ENCODE measurements at regions not wholly inside any gene's neighbourhood (a gene's known extent, or its start where the extent isn't known, plus 50 kb on each side); places are given as distances from the start of the nearest gene placed in this dataset.
"Not testable (repeated sequence)": the region's sequence is repeated elsewhere in the genome, so short reads cannot be mapped to it uniquely, and the experiment has no call there.

DNA sequence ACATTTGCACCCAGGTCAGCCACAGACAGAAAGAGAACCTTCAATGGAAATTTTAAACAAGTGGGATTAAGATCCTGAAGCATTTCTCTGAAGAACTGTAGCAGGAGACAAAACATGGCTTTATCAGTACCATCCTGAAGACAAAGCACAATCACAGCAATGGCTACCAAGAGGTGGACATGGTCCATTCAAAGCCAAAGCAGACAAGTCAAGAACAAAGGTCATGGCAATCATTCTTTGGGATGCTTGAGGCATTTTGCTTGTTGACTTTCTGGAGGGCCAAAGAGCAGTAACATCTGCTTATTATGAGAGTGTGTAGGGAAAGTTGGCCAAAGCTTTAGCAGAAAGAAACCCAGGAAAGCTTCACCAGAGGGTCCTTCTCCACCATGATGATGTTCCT lies 248.2 kb downstream of the TOX3 start:
- in situ Hi-C loops (cut with MboI; ENCODE audit: low sequenced_read_pairs) (no loop called here), intact Hi-C loops (cut with micrococcal nuclease) (no loop called here), dilution Hi-C loops (cut with HindIII; ENCODE audit: low sequenced_read_pairs, unreplicated experiment) (no loop called here)
- Histone ChIP-seq H3K14ac (replicated peaks; ENCODE audit: low read depth, low read length) (no peak overlapping the region), H2AK5ac (ENCODE audit: low read depth, low read length) (no peak overlapping the region), H2BK120ac (ENCODE audit: low read depth, low read length) (no peak overlapping the region), H2BK15ac (ENCODE audit: low read depth, low read length) (no peak overlapping the region), H3K18ac (ENCODE audit: low read depth, low read length) (no peak overlapping the region), H4K5ac (ENCODE audit: low read depth, low read length) (no peak overlapping the region), H2BK5ac (ENCODE audit: low read depth, low read length, poor library complexity, severe bottlenecking) (no peak overlapping the region), H2BK20ac (ENCODE audit: low read depth, low read length) (no peak overlapping the region), H3K56ac (ENCODE audit: extremely low read depth, insufficient read depth, low read length) (no peak overlapping the region), H3K9me1 (ENCODE audit: insufficient read depth, low read length) (no peaks in the 10 kb centered on the region), H3K4me2 (ENCODE audit: low read depth, low read length) (no peak overlapping the region), H3K27me3 (ENCODE audit: control insufficient read depth, insufficient read depth, low read length) (no peaks in the 10 kb centered on the region), H4K91ac (ENCODE audit: insufficient read depth, low read depth, low read length) (no peak overlapping the region), H3K4ac (ENCODE audit: low read depth, low read length) (no peak overlapping the region), H3K79me1 (ENCODE audit: low read depth in 1 of 2, low read length in 2 of 2) (no peaks in the 10 kb centered on the region), H3K27ac (ENCODE audit: insufficient read depth, low read length) (no peak overlapping the region), H2AK9ac (replicated peaks; ENCODE audit: low read depth, low read length, poor library complexity) (no peak overlapping the region), H3K4me1 (ENCODE audit: control insufficient read depth, insufficient read depth, low read length) (no peaks in the 10 kb centered on the region), H3K9me3 (ENCODE audit: control insufficient read depth, insufficient read depth, low read length) (no peaks in the 10 kb centered on the region; the same call in 1 of the 2 replicates), H4K8ac (ENCODE audit: low read depth in 2 of 2, low read length in 2 of 2) (no peak overlapping the region), H3K9ac (ENCODE audit: low read depth, low read length) (no peak overlapping the region), H3K4me3 (ENCODE audit: insufficient read depth, low read depth, low read length) (no peak overlapping the region), H3K23ac (ENCODE audit: low read depth, low read length) (no peak overlapping the region), H4K20me1 (ENCODE audit: insufficient read depth, low read length) (no peaks in the 10 kb centered on the region), H2AFZ (replicated peaks; ENCODE audit: low read length, poor library complexity) (no peak overlapping the region), H3K36me3 (ENCODE audit: control insufficient read depth, insufficient read depth, low read length) (no peaks in the 10 kb centered on the region)
- no TSS peak for BruUV-seq (replicated peaks)
- ChIA-PET POLR2A (ENCODE audit: unreplicated experiment) (no interaction called here), CTCF (no interaction called here)
- ATAC-seq (ENCODE audit: low read depth), result no peak
- TF ChIP-seq CEBPB (IDR thresholded peaks at IDR 0.05; ENCODE audit: low read depth, low read length) (no peak), POLR2A (IDR thresholded peaks at IDR 0.05; ENCODE audit: low read depth, low read length) (no peak), MAZ (IDR thresholded peaks at IDR 0.05; ENCODE audit: borderline replicate concordance, low read depth, low read length) (no peak)
- DNase-seq, result no peak

DNA sequence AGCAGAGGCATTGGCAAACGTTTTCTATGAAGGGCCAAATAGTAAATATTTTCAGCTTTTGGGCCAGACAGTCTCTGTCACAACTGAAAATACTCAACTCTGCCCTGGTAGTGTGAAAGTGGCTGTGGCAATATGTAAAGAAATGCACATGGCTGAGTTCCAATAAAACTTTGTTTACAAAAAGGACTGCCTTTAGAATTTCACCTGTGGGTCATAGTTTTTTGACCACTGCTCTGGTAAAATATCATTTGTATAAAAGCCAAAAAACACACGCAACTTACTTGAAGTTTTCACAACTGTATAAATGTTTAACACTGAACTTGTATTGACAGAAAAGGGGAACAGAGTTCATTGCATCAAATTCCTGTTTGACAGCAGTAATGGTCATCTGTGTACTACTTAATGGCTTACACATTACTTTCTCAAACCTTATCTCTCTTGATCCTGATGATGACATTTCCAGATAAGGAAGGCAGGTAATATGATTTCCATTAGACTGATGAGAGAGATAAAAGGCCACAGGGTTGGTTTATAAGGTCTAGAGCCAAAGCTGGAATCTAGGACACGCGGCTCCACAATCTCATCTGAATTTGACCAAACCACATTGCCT lies 250.1 kb downstream of the TOX3 start:
- H3K23ac ChIP-seq (ENCODE audit: low read depth, low read length); H3K56ac ChIP-seq (ENCODE audit: extremely low read depth, insufficient read depth, low read length); H3K4me3 ChIP-seq (ENCODE audit: insufficient read depth, low read depth, low read length); H3K79me1 ChIP-seq (ENCODE audit: low read depth in 1 of 2, low read length in 2 of 2); dilution Hi-C loops (cut with HindIII; ENCODE audit: low sequenced_read_pairs, unreplicated experiment); H4K20me1 ChIP-seq (ENCODE audit: insufficient read depth, low read length); H4K91ac ChIP-seq (ENCODE audit: insufficient read depth, low read depth, low read length); H3K4me1 ChIP-seq (ENCODE audit: control insufficient read depth, insufficient read depth, low read length); POLR2A ChIA-PET (ENCODE audit: unreplicated experiment); ATAC-seq (ENCODE audit: low read depth); H2AK5ac ChIP-seq (ENCODE audit: low read depth, low read length); H3K4me2 ChIP-seq (ENCODE audit: low read depth, low read length); H3K36me3 ChIP-seq (ENCODE audit: control insufficient read depth, insufficient read depth, low read length); DNase-seq; H3K9ac ChIP-seq (ENCODE audit: low read depth, low read length); H2BK120ac ChIP-seq (ENCODE audit: low read depth, low read length); H2BK20ac ChIP-seq (ENCODE audit: low read depth, low read length); H2AK9ac ChIP-seq (replicated peaks; ENCODE audit: low read depth, low read length, poor library complexity); H4K5ac ChIP-seq (ENCODE audit: low read depth, low read length); H3K14ac ChIP-seq (replicated peaks; ENCODE audit: low read depth, low read length); H3K27me3 ChIP-seq (ENCODE audit: control insufficient read depth, insufficient read depth, low read length); in situ Hi-C loops (cut with MboI; ENCODE audit: low sequenced_read_pairs); H3K4ac ChIP-seq (ENCODE audit: low read depth, low read length); H2BK15ac ChIP-seq (ENCODE audit: low read depth, low read length); BruUV-seq (replicated peaks); H3K9me1 ChIP-seq (ENCODE audit: insufficient read depth, low read length); H4K8ac ChIP-seq (ENCODE audit: low read depth in 2 of 2, low read length in 2 of 2); H3K9me3 ChIP-seq (ENCODE audit: control insufficient read depth, insufficient read depth, low read length); H3K27ac ChIP-seq (ENCODE audit: insufficient read depth, low read length); CTCF ChIA-PET; H2BK5ac ChIP-seq (ENCODE audit: low read depth, low read length, poor library complexity, severe bottlenecking); H3K18ac ChIP-seq (ENCODE audit: low read depth, low read length); intact Hi-C loops (cut with micrococcal nuclease); H2AFZ ChIP-seq (replicated peaks; ENCODE audit: low read length, poor library complexity): not testable (repeated sequence)
- no CpG with 5 or more reads among the region's 4 CpGs for WGBS, 2 experiments (ENCODE audit: extremely low coverage in 2 of 2, insufficient read length in 1 of 2)

All from IMR-90 (cell line).